GM23338 (cell line): ENCODE measurements at regions not wholly inside any gene's neighbourhood (a gene's known extent, or its start where the extent isn't known, plus 50 kb on each side); places are given as distances from the start of the nearest gene placed in this dataset.

Experiments
- ATAC-seq: fragments of 200-7000 bp; cut with Tn5 transposase; 3 replicates; pipeline ENCODE4 v1.9.1; 2020
- DNase-seq: peaks from one replicate; pipeline ENCODE4 v3.0.0-alpha.2; 2015; ENCODE audit warnings: low spot score
- H2AFZ ChIP-seq: fragments of 200-600 bp; sonication (generic); 2 replicates; pipeline ENCODE4 v1.8.0; 2016; ENCODE audit warnings: antibody characterized with exemption, mild to moderate bottlenecking, moderate library complexity
- H3F3A ChIP-seq: fragments of 200-600 bp; sonication (generic); replicated peaks from 2 replicates; pipeline ENCODE4 v1.8.0; 2017; ENCODE audit warnings: antibody characterized with exemption, mixed run types, low read depth
- H3K27ac ChIP-seq: fragments of 200-600 bp; sonication (generic); 2 replicates; pipeline ENCODE4 v1.6.1; 2016; ENCODE audit warnings: low read depth
- H3K27me3 ChIP-seq: fragments of 200-600 bp; sonication (generic); 2 replicates; pipeline ENCODE4 v1.8.0; 2016; ENCODE audit warnings: mild to moderate bottlenecking, mixed run types, moderate library complexity; ENCODE audit not compliant: insufficient read depth
- H3K36me3 ChIP-seq: fragments of 200-600 bp; sonication (generic); 2 replicates; pipeline ENCODE4 v1.8.0; 2016; ENCODE audit warnings: mild to moderate bottlenecking; ENCODE audit not compliant: insufficient read depth
- H3K4me1 ChIP-seq: fragments of 200-600 bp; sonication (generic); 2 replicates; pipeline ENCODE4 v1.8.0; 2016; ENCODE audit warnings: mild to moderate bottlenecking, moderate library complexity; ENCODE audit not compliant: insufficient read depth
- H3K4me2 ChIP-seq: fragments of 200-600 bp; sonication (generic); 2 replicates; pipeline ENCODE4 v1.7.1; 2017; ENCODE audit warnings: mixed run types
- H3K4me3 ChIP-seq: fragments of 200-600 bp; sonication (generic); 2 replicates; pipeline ENCODE4 v1.6.1; 2016; ENCODE audit warnings: mixed run types
- H3K79me2 ChIP-seq: fragments of 200-600 bp; sonication (generic); replicated peaks from 2 replicates; pipeline ENCODE4 v1.8.0; 2017; ENCODE audit warnings: mild to moderate bottlenecking; ENCODE audit not compliant: insufficient read depth
- H3K9me2 ChIP-seq: fragments of 200-600 bp; sonication (generic); 2 replicates; pipeline ENCODE4 v1.8.0; 2017; ENCODE audit not compliant: insufficient read depth
- H4K20me1 ChIP-seq: fragments of 200-600 bp; sonication (generic); replicated peaks from 2 replicates; pipeline ENCODE4 v1.8.0; 2017; ENCODE audit warnings: mild to moderate bottlenecking; ENCODE audit not compliant: insufficient read depth
- H3K27ac Mint-ChIP-seq: 2 replicates; pipeline ENCODE4 v1.8.0; 2020; ENCODE audit warnings: inconsistent platforms, mild to moderate bottlenecking, moderate library complexity, mixed read lengths
- H3K27me3 Mint-ChIP-seq: 3 replicates; pipeline ENCODE4 v1.8.0; 2022; ENCODE audit warnings: low read depth, mild to moderate bottlenecking, moderate library complexity, mixed read lengths, inconsistent platforms; ENCODE audit not compliant: insufficient read depth, poor library complexity
- H3K36me3 Mint-ChIP-seq: 3 replicates; pipeline ENCODE4 v1.8.0; 2021; ENCODE audit warnings: low read depth, mild to moderate bottlenecking, inconsistent platforms, moderate library complexity, mixed read lengths
- H3K4me1 Mint-ChIP-seq: 3 replicates; pipeline ENCODE4 v1.8.0; 2020; ENCODE audit warnings: mild to moderate bottlenecking, inconsistent platforms, mixed read lengths
- H3K4me3 Mint-ChIP-seq: 3 replicates; pipeline ENCODE4 v1.8.0; 2021; ENCODE audit warnings: moderate library complexity, mild to moderate bottlenecking, inconsistent platforms, mixed read lengths
- H3K9me3 Mint-ChIP-seq: 3 replicates; pipeline ENCODE4 v1.8.0; 2020; ENCODE audit warnings: moderate library complexity, mild to moderate bottlenecking, inconsistent platforms, mixed read lengths
- CREB1 ChIP-seq: fragments of 250-450 bp; sonication (Bioruptor Pico); IDR thresholded peaks from 2 replicates; pipeline ENCODE4 v1.5.0; 2020; ENCODE audit warnings: low read depth, mild to moderate bottlenecking, moderate library complexity
- CTCF ChIP-seq, 2 experiments: fragments of 200-600 bp in 1 of 2; sonication (generic) in 1 of 2; conservative IDR thresholded peaks; 2 replicates each; pipeline versions ENCODE4 v1.5.1 to v1.6.1; 2016 to 2017; ENCODE audit warnings: antibody characterized with exemption in 2 of 2, low read depth in 2 of 2, mild to moderate bottlenecking in 2 of 2, moderate library complexity in 1 of 2
- EZH2 ChIP-seq: fragments of 200-600 bp; sonication (generic); IDR thresholded peaks from one replicate; pipeline ENCODE4 v1.8.0; 2017; ENCODE audit warnings: antibody characterized with exemption, mild to moderate bottlenecking, low read depth; ENCODE audit not compliant: unreplicated experiment
- EZH2phosphoT487 ChIP-seq: fragments of 200-600 bp; sonication (generic); IDR thresholded peaks from one replicate; pipeline ENCODE4 v1.8.1; 2018; ENCODE audit warnings: antibody characterized with exemption; ENCODE audit not compliant: unreplicated experiment
- POLR2AphosphoS5 ChIP-seq: IDR thresholded peaks from 2 replicates; pipeline ENCODE4 v1.6.1; 2016; ENCODE audit warnings: antibody characterized with exemption, low read depth
- REST ChIP-seq: IDR thresholded peaks from one replicate; pipeline ENCODE4 v1.6.1; 2018; ENCODE audit warnings: antibody characterized with exemption; ENCODE audit not compliant: unreplicated experiment
- STAT1 ChIP-seq: IDR thresholded peaks from one replicate; pipeline ENCODE4 v1.6.1; 2016; ENCODE audit warnings: antibody characterized with exemption; ENCODE audit not compliant: unreplicated experiment
- ZNF114 ChIP-seq: fragments of 250-450 bp; sonication (Bioruptor Pico); IDR thresholded peaks from 2 replicates; pipeline ENCODE4 v1.5.0; 2020; ENCODE audit warnings: mild to moderate bottlenecking, moderate library complexity
- ZNF331 ChIP-seq: fragments of 250-450 bp; sonication (Bioruptor Pico); IDR thresholded peaks from 2 replicates; pipeline ENCODE4 v1.5.0; 2020; ENCODE audit warnings: low read depth, mild to moderate bottlenecking, moderate library complexity
- TF ChIP-seq, protein P1 (sequence below): fragments of 250-450 bp; sonication (Bioruptor Pico); IDR thresholded peaks from 2 replicates; pipeline ENCODE4 v1.5.0; 2020; ENCODE audit warnings: mild to moderate bottlenecking, moderate library complexity
- TF ChIP-seq, protein P2 (sequence below): IDR thresholded peaks from 2 replicates; pipeline ENCODE4 v1.6.1; 2016; ENCODE audit warnings: antibody characterized with exemption

GRCh38 chr7:136205956-136206355 is 228.8 kb upstream of the MTPN start (continued):
- TF ChIP-seq POLR2AphosphoS5 (no peak), ZNF331 (CRISPR knock-in tag) (no peak), CREB1 (no peak)

DNA sequence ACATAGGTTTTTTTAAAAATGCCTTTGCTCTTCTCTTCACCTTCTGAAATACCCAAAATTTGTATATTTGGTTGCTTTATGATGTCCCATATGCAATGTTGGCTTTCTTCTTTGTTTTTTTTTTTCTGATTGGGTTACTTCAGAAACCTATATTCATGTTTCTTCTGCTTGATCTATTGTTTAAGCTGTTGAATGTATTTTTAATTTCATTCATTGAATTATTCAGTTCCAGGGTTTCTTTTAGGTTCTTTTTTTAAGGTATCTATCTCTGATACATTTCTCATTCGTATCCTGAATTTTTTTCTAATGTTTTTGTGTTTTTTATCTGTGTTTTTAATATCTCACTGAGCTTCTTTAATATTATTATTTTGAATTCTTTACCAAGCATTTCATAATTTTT is 221.0 kb upstream of the MTPN start:
- Histone ChIP-seq H3K4me2 (no peak overlapping the region), H3K9me2 (no peaks in the 10 kb centered on the region), H3K36me3 (no peaks in the 10 kb centered on the region), H3K27me3 (no peaks in the 10 kb centered on the region), H2AFZ (no peak overlapping the region), H4K20me1 (no peaks in the 10 kb centered on the region), H3K4me1 (no peaks in the 10 kb centered on the region), H3K27ac (no peak overlapping the region), H3F3A (no peaks in the 10 kb centered on the region), H3K4me3 (no peak overlapping the region), H3K79me2 (no peaks in the 10 kb centered on the region)
- Mint-ChIP-seq H3K27ac (no peak overlapping the region), H3K9me3 (peaks cover 4% of the 10 kb centered on the region; the same call in 2 of the 3 replicates), H3K4me1 (no peaks in the 10 kb centered on the region), H3K36me3 (no peaks in the 10 kb centered on the region), H3K4me3 (no peak overlapping the region), H3K27me3 (peaks cover 2% of the 10 kb centered on the region)
- DNase-seq, result no peak
- TF ChIP-seq ZNF331 (CRISPR knock-in tag) (no peak), EZH2phosphoT487 (no peak), STAT1 (no peak), EZH2 (no peak), POLR2AphosphoS5 (no peak), CTCF (conservative IDR thresholded peaks at IDR 0.05; ENCODE audit: low read depth in 2 of 2) (no peak), REST (no peak), ZNF114 (CRISPR knock-in tag) (no peak)
- TF ChIP-seq, protein P1, sequence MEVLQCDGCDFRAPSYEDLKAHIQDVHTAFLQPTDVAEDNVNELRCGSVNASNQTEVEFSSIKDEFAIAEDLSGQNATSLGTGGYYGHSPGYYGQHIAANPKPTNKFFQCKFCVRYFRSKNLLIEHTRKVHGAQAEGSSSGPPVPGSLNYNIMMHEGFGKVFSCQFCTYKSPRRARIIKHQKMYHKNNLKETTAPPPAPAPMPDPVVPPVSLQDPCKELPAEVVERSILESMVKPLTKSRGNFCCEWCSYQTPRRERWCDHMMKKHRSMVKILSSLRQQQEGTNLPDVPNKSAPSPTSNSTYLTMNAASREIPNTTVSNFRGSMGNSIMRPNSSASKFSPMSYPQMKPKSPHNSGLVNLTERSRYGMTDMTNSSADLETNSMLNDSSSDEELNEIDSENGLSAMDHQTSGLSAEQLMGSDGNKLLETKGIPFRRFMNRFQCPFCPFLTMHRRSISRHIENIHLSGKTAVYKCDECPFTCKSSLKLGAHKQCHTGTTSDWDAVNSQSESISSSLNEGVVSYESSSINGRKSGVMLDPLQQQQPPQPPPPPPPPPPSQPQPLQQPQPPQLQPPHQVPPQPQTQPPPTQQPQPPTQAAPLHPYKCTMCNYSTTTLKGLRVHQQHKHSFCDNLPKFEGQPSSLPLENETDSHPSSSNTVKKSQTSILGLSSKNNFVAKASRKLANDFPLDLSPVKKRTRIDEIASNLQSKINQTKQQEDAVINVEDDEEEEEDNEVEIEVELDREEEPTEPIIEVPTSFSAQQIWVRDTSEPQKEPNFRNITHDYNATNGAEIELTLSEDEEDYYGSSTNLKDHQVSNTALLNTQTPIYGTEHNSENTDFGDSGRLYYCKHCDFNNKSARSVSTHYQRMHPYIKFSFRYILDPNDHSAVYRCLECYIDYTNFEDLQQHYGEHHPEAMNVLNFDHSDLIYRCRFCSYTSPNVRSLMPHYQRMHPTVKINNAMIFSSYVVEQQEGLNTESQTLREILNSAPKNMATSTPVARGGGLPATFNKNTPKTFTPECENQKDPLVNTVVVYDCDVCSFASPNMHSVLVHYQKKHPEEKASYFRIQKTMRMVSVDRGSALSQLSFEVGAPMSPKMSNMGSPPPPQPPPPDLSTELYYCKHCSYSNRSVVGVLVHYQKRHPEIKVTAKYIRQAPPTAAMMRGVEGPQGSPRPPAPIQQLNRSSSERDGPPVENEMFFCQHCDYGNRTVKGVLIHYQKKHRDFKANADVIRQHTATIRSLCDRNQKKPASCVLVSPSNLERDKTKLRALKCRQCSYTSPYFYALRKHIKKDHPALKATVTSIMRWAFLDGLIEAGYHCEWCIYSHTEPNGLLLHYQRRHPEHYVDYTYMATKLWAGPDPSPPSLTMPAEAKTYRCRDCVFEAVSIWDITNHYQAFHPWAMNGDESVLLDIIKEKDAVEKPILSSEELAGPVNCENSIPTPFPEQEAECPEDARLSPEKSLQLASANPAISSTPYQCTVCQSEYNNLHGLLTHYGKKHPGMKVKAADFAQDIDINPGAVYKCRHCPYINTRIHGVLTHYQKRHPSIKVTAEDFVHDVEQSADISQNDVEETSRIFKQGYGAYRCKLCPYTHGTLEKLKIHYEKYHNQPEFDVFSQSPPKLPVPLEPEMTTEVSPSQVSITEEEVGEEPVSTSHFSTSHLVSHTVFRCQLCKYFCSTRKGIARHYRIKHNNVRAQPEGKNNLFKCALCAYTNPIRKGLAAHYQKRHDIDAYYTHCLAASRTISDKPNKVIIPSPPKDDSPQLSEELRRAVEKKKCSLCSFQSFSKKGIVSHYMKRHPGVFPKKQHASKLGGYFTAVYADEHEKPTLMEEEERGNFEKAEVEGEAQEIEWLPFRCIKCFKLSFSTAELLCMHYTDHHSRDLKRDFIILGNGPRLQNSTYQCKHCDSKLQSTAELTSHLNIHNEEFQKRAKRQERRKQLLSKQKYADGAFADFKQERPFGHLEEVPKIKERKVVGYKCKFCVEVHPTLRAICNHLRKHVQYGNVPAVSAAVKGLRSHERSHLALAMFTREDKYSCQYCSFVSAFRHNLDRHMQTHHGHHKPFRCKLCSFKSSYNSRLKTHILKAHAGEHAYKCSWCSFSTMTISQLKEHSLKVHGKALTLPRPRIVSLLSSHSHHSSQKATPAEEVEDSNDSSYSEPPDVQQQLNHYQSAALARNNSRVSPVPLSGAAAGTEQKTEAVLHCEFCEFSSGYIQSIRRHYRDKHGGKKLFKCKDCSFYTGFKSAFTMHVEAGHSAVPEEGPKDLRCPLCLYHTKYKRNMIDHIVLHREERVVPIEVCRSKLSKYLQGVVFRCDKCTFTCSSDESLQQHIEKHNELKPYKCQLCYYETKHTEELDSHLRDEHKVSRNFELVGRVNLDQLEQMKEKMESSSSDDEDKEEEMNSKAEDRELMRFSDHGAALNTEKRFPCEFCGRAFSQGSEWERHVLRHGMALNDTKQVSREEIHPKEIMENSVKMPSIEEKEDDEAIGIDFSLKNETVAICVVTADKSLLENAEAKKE (CRISPR knock-in tag), result no peak
- TF ChIP-seq, protein P2, sequence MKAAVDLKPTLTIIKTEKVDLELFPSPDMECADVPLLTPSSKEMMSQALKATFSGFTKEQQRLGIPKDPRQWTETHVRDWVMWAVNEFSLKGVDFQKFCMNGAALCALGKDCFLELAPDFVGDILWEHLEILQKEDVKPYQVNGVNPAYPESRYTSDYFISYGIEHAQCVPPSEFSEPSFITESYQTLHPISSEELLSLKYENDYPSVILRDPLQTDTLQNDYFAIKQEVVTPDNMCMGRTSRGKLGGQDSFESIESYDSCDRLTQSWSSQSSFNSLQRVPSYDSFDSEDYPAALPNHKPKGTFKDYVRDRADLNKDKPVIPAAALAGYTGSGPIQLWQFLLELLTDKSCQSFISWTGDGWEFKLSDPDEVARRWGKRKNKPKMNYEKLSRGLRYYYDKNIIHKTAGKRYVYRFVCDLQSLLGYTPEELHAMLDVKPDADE, result no peak
- no peak for ATAC-seq
